Motor neuron (in vitro differentiated cells): ENCODE measurements at regions not wholly inside any gene's neighbourhood (a gene's known extent, or its start where the extent isn't known, plus 50 kb on each side); places are given as distances from the start of the nearest gene placed in this dataset.

Experiments used
- ATAC-seq, 8 experiments: fragments of 200-7000 bp; cut with Tn5 transposase; replicated peaks in 6 of 8; 2 replicates each; pipeline ENCODE4 v1.8.0; 2021; ENCODE audit warnings: mild to moderate bottlenecking in 8 of 8, moderate library complexity in 8 of 8
- H3K27ac ChIP-seq, 2 donors: fragments of 250-450 bp; sonication (Bioruptor Pico); 2 replicates each; pipeline ENCODE4 v1.9.0; 2021; ENCODE audit warnings: antibody characterized with exemption in 2 of 2, mild to moderate bottlenecking in 2 of 2, moderate library complexity in 1 of 2
- H3K4me1 ChIP-seq, 2 donors: fragments of 250-450 bp; sonication (Bioruptor Pico); replicated peaks in 1 of 2; 2 replicates each; pipeline ENCODE4 v1.6.1; 2021; ENCODE audit warnings: antibody characterized with exemption in 2 of 2, mild to moderate bottlenecking in 2 of 2, moderate library complexity in 1 of 2
- H3K4me3 ChIP-seq, 5 donors: fragments of 250-450 bp; sonication (Bioruptor Pico); 2 replicates each; pipeline ENCODE4 v1.9.0; 2021; ENCODE audit warnings: antibody characterized with exemption in 5 of 5, mild to moderate bottlenecking in 5 of 5, moderate library complexity in 4 of 5
- WGBS, 10 experiments: fragments of 450-650 bp; shearing (Covaris generic); methylation state at CpG; one replicate each; pipeline ENCODE4 v1.0.0; 2022; 5-methylcytosine and 5-hydroxymethylcytosine counted together
- in situ Hi-C, 9 experiments: fragments of 400-800 bp; cut with MboI; loops; one replicate each; pipeline ENCODE4 v1.15.0; 2021; ENCODE audit warnings: low sequenced_read_pairs in 9 of 9, low pct_unique_long_range_greater_than_20kb in 2 of 9; ENCODE audit not compliant: unreplicated experiment in 9 of 9

DNA sequence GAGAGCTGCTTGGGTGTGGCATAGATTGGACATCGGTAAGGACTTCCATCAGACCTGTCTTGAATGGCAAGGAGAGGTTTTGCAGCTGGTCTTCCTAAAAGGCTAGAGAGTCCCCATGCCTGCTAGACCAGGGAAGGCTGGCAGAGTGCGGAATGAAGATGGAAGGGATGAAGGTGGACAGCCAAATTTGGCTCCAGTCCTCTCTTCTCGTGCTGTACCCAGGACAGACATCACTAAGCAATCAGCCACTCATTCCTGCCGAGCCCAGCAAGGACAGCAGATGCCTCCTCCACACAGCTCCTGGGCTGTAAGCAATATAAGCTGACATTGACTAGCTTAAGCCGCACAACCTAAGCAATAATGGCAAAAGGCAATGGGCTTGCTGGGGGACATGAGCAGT, 112.0 kb downstream of the OLFM1 start:
- WGBS, 10 experiments = 0 to 94% (median 47%) methylated on average over 1 to 5 of the region's 5 CpGs; no CpG with 5 or more reads in 3 of the 10 experiments
- in situ Hi-C loops = no loop called here
- no peak for ATAC-seq
- Histone ChIP-seq H3K27ac (peak overlapping the region; percentile 21 to 60), H3K4me3 (no peak overlapping the region), H3K4me1 (peaks cover 52% of the 10 kb centered on the region in 2 donors)

DNA sequence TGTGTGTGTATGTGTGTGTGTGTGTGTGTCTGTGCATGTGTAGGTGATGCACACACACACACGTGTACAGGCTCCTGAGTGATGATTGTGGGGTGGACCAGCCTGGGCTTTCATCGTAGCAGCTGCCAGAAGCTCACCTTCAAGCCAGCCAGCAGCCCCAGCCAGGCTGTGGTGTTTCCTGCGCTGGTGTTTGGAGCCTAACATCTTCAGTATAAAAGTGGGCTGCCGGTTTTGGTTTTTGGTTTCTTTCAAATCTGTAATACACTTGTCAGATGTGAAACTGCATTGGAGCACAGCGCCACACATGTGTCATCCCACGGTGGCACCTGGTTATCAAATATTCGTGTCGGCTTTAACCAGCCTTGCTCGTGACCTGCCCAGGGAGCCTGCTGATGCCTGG, 114.2 kb downstream of the OLFM1 start:
- in situ Hi-C loops = no loop called here
- no peak overlapping the region for H3K4me3 ChIP-seq
- no peak overlapping the region for H3K27ac ChIP-seq
- peaks cover 68 to 71% of the 10 kb centered on the region in 2 donors for H3K4me1 ChIP-seq
- ATAC-seq = no peak
- WGBS, 10 experiments = 25 to 100% (median 83%) methylated on average over 1 to 5 of the region's 9 CpGs; no CpG with 5 or more reads in 1 of the 10 experiments

DNA sequence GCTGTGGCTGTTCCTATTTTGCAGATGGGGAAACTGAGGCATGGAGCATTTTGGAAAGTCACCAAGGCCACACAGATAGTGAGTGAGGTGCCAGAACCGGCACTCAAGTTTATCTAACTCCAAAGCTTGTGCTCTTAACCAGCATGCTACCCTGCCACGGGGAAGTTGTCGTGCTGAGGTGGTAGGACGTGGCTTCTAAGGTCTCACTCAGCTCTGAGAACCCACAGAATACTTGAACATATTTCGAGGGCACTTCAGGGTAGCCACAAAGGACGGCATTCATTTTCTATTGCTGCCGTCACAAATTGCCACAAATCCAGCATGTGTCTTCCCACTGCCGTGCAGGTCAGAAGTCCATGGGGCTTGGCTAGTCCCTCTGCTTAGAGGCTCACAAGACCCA, 116.7 kb downstream of the OLFM1 start:
- Histone ChIP-seq H3K27ac (no peak overlapping the region), H3K4me3 (no peak overlapping the region), H3K4me1 (peaks cover 49 to 57% of the 10 kb centered on the region in 2 donors)
- 0 to 100% (median 90%) methylated on average over 1 to 6 of the region's 8 CpGs; no CpG with 5 or more reads in 3 of the 10 experiments for WGBS, 10 experiments
- in situ Hi-C loops = no loop called here
- no peak for ATAC-seq

DNA sequence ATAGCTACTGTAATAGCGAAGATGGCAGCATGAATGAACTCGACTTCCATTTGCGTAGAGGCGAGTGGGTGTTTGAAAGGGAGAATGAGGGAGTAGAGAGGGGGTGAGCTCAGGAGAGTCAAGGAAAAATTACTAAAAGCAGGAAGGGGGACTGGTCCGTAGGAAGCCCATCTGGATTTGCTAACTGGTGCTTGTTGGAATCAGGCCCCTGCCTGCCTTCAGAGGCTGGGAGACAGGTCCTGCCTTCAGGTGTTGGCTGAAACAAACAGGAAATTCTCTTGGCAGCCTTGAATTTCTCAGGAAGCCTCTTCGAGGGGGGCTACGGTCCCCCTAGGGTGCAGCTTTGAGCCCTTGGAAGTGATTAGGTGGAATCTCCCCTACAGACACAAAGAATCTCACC, 121.7 kb downstream of the OLFM1 start:
- Histone ChIP-seq H3K27ac (no peak overlapping the region), H3K4me3 (no peak overlapping the region), H3K4me1 (peaks cover 38 to 39% of the 10 kb centered on the region in 2 donors)
- in situ Hi-C loops = no loop called here
- ATAC-seq = no peak
- WGBS, 10 experiments = 0 to 100% (median 50%) methylated on average over 1 to 7 of the region's 7 CpGs; no CpG with 5 or more reads in 2 of the 10 experiments

DNA sequence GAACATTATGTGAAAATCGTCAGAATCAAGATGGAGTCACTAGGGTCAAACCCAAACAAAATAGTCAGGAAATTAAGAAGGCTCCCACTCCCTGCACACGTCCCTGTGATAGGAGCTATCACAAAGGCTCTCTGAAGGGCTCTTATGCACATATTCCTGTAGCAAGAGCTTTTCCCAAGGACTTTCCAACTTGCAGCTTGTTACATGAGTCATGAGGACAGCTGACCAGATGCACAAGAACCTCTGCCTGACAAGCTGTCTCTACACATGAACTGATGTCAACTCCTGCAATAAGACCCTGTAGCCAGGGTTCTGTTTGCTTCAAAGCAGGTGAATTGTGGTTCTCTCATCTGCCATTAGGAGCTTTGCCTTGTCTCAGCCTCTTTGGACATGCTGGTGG, 122.4 kb downstream of the OLFM1 start:
- H3K27ac ChIP-seq = no peak overlapping the region
- in situ Hi-C loops = no loop called here
- H3K4me1 ChIP-seq = peaks cover 32 to 34% of the 10 kb centered on the region in 2 donors
- peak in 7 of 8 experiments; percentile 38 to 99 (median 60) for ATAC-seq
- H3K4me3 ChIP-seq = no peak overlapping the region
- 0 to 100% (median 41%) methylated on average over 1 to 2 of the region's 2 CpGs; no CpG with 5 or more reads in 4 of the 10 experiments for WGBS, 10 experiments

DNA sequence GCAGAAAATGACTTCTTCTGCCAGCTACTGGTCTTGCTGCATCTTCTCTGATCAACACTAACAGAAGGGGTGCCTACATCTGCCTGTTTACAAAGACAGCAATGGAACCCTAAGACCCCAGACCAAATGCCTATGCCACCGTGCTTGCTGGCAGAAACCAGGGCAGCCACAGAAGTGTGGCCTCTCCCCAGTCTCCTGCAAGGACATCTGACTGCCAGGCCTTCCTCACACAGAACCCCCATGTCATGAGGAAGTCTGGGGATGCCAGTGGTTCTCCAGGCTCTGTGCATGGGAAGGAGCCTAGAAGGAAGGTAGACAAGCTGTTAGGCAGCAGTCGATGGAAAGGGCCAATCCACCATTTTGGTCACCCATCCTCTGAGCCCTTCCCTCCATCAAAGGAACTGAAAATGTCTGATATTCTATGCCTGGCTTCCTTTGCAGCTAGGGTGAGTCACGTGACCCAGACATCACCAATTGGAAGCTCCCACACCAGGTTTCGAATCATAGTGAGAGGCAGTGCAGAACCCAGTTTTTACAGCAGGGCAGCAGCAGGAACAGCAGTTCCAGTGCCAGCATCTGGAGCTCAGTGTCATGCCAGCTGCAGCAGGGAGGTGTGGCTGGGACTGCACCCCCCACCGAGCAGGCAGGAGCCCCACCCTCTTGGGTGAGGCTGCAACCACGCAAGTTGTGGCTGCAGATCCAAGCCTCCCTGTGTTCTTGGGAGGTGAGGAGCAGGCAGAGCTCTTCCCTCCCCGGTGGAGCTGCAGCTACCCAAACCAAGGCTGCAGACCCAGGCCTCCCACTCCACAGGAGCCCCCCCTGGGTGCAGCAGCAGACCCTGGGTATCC, 123.4 kb downstream of the OLFM1 start:
- ATAC-seq = peak in 1 of 8 experiments; percentile 44
- Histone ChIP-seq H3K4me1 (peaks cover 21 to 23% of the 10 kb centered on the region in 2 donors), H3K27ac (no peak overlapping the region), H3K4me3 (no peak overlapping the region)
- in situ Hi-C loops = no loop called here
- WGBS, 10 experiments = 10 to 80% (median 56%) methylated on average over 1 to 5 of the region's 7 CpGs; no CpG with 5 or more reads in 4 of the 10 experiments

DNA sequence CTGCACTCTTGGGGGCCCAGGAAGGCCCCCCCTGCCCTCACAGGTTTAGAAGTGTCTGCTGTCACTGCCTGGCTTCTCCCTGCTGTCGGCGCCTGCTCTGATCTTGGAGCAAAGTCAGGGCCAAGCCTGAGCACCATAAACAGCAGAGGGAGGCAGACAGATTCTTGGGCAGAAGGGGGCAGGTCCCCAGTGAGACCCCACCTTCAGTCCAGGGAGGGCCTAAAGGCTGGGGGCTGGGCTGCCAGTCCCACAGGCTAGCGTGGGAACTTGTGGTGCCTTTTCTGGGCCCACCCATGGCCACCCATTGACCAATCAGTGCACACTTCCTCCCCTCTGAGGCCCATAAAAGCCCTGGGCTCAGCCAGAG, 124.0 kb downstream of the OLFM1 start:
- in situ Hi-C loops = no loop called here
- ATAC-seq = peak in 1 of 8 experiments; percentile 8
- Histone ChIP-seq H3K4me3 (no peak overlapping the region), H3K4me1 (peaks cover 20 to 22% of the 10 kb centered on the region in 2 donors), H3K27ac (no peak overlapping the region)
- whole genome bisulfite sequencing, 10 experiments = 0 to 92% (median 40%) methylated on average over 1 to 2 of the region's 3 CpGs; no CpG with 5 or more reads in 7 of the 10 experiments

DNA sequence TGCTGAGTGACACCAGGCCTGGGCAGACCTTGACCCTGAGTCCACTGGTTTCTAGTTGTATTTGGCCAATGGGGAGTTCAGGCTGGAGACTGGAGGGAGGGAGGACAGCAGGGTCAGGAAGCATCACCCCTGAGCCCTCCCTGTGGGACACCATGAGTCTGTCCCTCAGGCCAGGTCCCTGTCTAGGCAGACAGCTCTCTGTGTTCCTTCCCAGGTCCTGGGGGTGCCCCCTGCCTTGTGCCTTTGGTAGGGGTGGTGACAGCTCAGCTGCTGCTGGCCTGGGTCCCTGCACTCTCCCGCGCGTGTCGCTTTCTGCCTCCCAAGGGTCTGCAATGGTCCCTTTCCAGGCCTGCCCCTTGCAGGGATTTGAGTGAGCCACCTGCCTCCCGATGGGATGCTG, 125.5 kb downstream of the OLFM1 start:
- H3K4me3 ChIP-seq = no peak overlapping the region
- no peak for ATAC-seq
- H3K4me1 ChIP-seq = peaks cover 31 to 37% of the 10 kb centered on the region in 2 donors
- in situ Hi-C loops = no loop called here
- 80 to 100% methylated on average over 3 to 5 of the region's 5 CpGs; no CpG with 5 or more reads in 8 of the 10 experiments for WGBS, 10 experiments
- H3K27ac ChIP-seq = no peak overlapping the region

DNA sequence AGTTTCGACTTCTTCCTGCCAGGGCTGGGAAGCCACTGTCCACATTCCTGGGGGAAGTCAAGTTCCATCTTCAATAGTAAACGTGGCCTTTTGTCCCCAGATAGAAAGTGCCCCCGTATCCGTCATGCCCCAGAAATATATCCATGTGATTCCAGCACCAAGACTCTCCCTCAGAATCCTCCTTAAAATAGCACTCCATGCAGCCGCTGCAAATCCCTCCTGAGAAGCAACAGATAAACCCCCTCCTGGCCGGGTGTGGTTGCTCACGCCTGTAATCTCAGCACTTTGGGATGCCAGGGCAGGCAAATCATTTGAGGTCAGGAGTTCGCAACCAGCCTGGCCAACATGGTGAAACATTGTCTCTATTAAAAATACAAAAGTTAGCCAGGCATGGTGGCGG, 126.1 kb downstream of the OLFM1 start:
- Histone ChIP-seq H3K4me3 (no peak overlapping the region), H3K27ac (no peak overlapping the region), H3K4me1 (peaks cover 29 to 38% of the 10 kb centered on the region in 2 donors)
- WGBS, 10 experiments = 0 to 100% (median 82%) methylated on average over 1 to 8 of the region's 9 CpGs; no CpG with 5 or more reads in 3 of the 10 experiments
- no peak for ATAC-seq
- in situ Hi-C loops = no loop called here

DNA sequence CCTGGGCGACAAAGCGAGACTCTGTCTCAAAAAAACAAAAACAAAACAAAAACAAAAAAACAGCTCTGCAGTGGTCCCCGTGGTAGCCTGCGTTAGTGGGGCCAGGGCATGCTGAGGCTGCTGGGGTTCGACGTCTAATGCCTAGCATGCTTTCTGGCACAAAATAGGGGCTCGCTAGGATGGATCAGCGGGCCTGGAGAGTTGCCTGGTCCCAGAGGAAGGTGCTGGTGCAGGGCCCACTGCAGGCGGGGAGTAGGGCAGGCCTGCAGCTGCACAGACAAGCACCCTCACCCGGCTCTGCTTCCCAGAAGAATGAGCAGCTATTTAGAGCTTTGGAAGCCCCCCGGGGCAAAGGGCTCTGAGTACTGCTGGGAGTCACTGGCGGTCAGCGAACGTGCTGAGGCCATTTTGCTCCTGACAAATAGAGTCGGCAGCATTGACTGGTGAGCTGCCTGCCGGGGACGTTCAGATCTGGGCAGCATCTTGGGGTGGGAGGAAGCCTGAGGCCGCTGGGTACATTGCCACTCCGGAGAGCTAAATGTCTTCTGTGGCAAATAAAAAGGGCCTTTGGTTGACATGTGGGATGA, 126.7 kb downstream of the OLFM1 start:
- peak in 2 of 8 experiments; percentile 13 to 14 for ATAC-seq
- 27 to 80% (median 70%) methylated on average over 2 to 12 of the region's 19 CpGs; no CpG with 5 or more reads in 3 of the 10 experiments for WGBS, 10 experiments
- Histone ChIP-seq H3K27ac (no peak overlapping the region), H3K4me1 (peaks cover 27 to 34% of the 10 kb centered on the region in 2 donors), H3K4me3 (no peak overlapping the region)
- in situ Hi-C loops = no loop called here

DNA sequence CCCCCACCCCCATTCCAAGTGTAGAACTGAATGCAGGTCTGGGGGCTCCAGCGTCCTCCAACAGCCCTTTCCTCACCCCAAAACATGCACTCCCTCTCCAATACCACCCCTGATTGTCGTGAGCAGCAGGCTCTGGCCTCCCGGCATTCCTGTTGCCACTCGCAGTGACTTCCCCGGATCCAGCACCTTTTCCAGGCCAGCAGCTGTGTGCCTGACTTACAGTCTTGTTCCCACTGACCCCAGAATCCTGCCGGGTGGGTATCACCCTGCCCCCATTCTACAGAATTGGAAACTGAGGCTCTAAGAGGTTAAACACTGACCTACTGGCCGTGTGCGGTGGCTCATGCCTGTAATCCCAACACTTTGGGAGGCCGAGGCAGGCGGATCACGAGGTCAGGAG, 127.2 kb downstream of the OLFM1 start:
- no peak overlapping the region for H3K27ac ChIP-seq
- no peak for ATAC-seq

DNA sequence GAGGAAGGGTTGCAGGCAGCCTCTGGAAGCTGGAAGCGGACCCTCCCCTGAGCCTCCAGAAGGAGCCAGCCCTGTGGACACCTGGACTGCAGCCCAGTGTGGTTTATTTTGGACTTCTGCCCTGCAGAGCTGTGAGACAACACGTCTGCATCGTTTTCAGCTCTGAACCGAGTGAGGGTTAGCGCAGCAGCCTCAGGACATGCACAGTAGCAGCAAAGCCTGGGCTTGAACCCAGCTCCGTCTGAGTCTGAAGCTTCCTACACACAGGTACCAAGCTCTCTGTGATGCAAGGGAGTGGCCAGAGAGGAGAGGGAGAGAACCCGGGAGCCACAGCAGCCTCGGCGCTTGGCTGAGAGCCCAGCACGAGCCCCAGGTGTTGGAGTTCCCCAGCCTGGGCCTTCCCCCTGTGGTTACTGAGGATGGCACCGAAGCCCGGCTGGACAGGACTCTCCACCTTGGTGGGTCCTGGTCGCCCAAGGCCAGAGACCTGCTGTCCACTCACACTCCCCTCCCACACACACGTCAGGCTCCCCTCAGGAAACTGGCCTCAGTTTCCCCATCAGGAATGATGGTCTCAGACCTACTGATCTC, 128.2 kb downstream of the OLFM1 start:
- peak in 2 of 8 experiments; percentile 14 to 73 for ATAC-seq
- Histone ChIP-seq H3K4me1 (peaks cover 27 to 29% of the 10 kb centered on the region in 2 donors), H3K27ac (no peak overlapping the region), H3K4me3 (no peak overlapping the region)
- 30 to 96% (median 92%) methylated on average over 2 to 4 of the region's 14 CpGs; no CpG with 5 or more reads in 7 of the 10 experiments for WGBS, 10 experiments
- in situ Hi-C loops = no loop called here

More for the DNA sequence above, 127.2 kb downstream of the OLFM1 start:
- Histone ChIP-seq H3K4me1 (peaks cover 27 to 31% of the 10 kb centered on the region in 2 donors), H3K4me3 (no peak overlapping the region)
- in situ Hi-C loops = no loop called here
- 82 to 100% methylated on average over 5 to 6 of the region's 11 CpGs; no CpG with 5 or more reads in 8 of the 10 experiments for WGBS, 10 experiments

DNA sequence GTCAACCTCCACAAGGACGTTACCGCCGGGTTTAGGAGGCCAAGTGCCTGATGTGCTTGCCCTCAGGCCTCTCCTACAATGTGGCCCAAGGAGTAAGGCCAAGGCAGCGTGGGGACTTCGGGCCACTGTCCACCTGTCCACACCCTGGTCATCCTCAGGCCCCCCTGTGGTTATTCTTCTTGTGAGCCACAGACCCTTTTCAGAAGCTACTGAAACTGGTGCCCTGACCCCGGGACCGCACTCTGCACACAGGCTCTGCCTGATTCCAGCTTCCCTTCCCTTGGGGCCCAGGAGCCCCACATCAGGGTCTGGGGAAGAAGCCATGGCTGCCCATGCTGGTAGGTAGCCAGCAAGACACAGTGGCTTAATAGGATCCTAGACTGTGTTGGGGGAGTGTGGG, 128.8 kb downstream of the OLFM1 start:
- H3K4me3 ChIP-seq = no peak overlapping the region
- H3K4me1 ChIP-seq = peaks cover 27 to 29% of the 10 kb centered on the region in 2 donors
- H3K27ac ChIP-seq = no peak overlapping the region
- in situ Hi-C loops = no loop called here
- ATAC-seq = no peak
- WGBS, 10 experiments = 40 to 88% methylated on average over 3 to 5 of the region's 7 CpGs; no CpG with 5 or more reads in 8 of the 10 experiments
